HCT116 (cell line): ENCODE measurements at regions not wholly inside any gene's neighbourhood (a gene's known extent, or its start where the extent isn't known, plus 50 kb on each side); places are given as distances from the start of the nearest gene placed in this dataset.
A peak's percentile ranks its signal among the peaks of the same experiment; 100 is the strongest.

Experiments
- ATAC-seq: fragments of 200-7000 bp; cut with Tn5 transposase; 2 replicates; pipeline ENCODE4 v1.9.1; 2020; ENCODE audit warnings: mild to moderate bottlenecking, moderate library complexity
- BruUV-seq: library from RNA; stranded (reverse); fragments of 400-500 nt; replicated peaks from 2 replicates; lab custom pipeline; 2021; lab: Mats Ljungman, UMichigan
- CTCF ChIA-PET: fragments of 300-600 bp; sonication (Branson Sonifier 250); formaldehyde crosslinking; loops from one replicate; lab custom pipeline; 2021; ENCODE audit warnings: antibody characterized with exemption; lab: Charles Lee
- POLR2A ChIA-PET: fragments of 300-600, 350-600 bp; sonication (Branson Sonifier 250); formaldehyde crosslinking; loops from one replicate; lab custom pipeline; 2021; ENCODE audit warnings: antibody characterized with exemption; lab: Charles Lee
- RAD21 ChIA-PET, 2 experiments: fragments of 300-600 bp; sonication (Branson Sonifier 250); formaldehyde crosslinking; loops; one replicate each; lab custom pipeline; 2023; ENCODE audit warnings: low total read pairs in 2 of 2; ENCODE audit not compliant: uncharacterized antibody in 2 of 2, unreplicated experiment in 2 of 2, low non-redundant PET in 1 of 2; lab: Charles Lee
- DNase-seq: peaks from one replicate; pipeline ENCODE4 v3.0.0-alpha.2; 2010; ENCODE audit warnings: low read depth, low spot score
- H2AFZ ChIP-seq: fragments of 200-600 bp; shearing (Covaris generic), sonication (generic); 2 replicates; pipeline ENCODE4 v1.6.1; 2017; ENCODE audit warnings: low read depth, mixed run types, mixed read lengths, antibody characterized with exemption, low read length; ENCODE audit not compliant: poor library complexity, severe bottlenecking
- H3K27ac ChIP-seq: 2 replicates; pipeline ENCODE4 v1.5.1; 2012; ENCODE audit warnings: low read depth, low read length
- H3K27me3 ChIP-seq: fragments of 200-600 bp; sonication (generic); 2 replicates; pipeline ENCODE4 v1.6.1; 2016; ENCODE audit warnings: mixed run types, low read length, mixed read lengths; ENCODE audit not compliant: insufficient read depth
- H3K36me3 ChIP-seq, 2 experiments: fragments of 200-500 bp in 1 of 2; fragments of 200-600 bp in 1 of 2; sonication (Bioruptor generic) in 1 of 2; sonication (generic) in 1 of 2; 2 replicates each; pipeline versions ENCODE4 v1.5.1 to v1.6.1; 2014 to 2016; ENCODE audit warnings: low read length in 2 of 2, inconsistent platforms in 1 of 2, mixed read lengths in 1 of 2, mixed run types in 1 of 2; ENCODE audit not compliant: insufficient read depth in 2 of 2, control insufficient read depth in 1 of 2
- H3K4me1 ChIP-seq, 2 experiments: fragments of 200-600 bp in 1 of 2; sonication (generic) in 1 of 2; 2 replicates each; pipeline versions ENCODE4 v1.5.1 to v1.6.1; 2012 to 2017; ENCODE audit warnings: low read length in 2 of 2, inconsistent platforms in 1 of 2, mild to moderate bottlenecking in 1 of 2, mixed read lengths in 1 of 2, mixed run types in 1 of 2, moderate library complexity in 1 of 2; ENCODE audit not compliant: insufficient read depth in 2 of 2, control insufficient read depth in 1 of 2
- H3K4me2 ChIP-seq: fragments of 200-600 bp; sonication (generic); 2 replicates; pipeline ENCODE4 v1.6.1; 2017; ENCODE audit warnings: mixed run types, low read length, mixed read lengths
- H3K4me3 ChIP-seq, 2 experiments: fragments of 200-600 bp in 1 of 2; sonication (generic) in 1 of 2; replicated peaks in 1 of 2; 2 replicates each; pipeline ENCODE4 v1.5.1; 2011 to 2016; ENCODE audit warnings: low read length in 2 of 2, control low read depth in 1 of 2, low read depth in 1 of 2, mild to moderate bottlenecking in 1 of 2, mixed read lengths in 1 of 2, mixed run types in 1 of 2
- H3K79me2 ChIP-seq: fragments of 200-600 bp; sonication (generic); 2 replicates; pipeline ENCODE4 v1.6.1; 2017; ENCODE audit warnings: mild to moderate bottlenecking, mixed run types, low read length, moderate library complexity, mixed read lengths; ENCODE audit not compliant: insufficient read depth
- H3K9ac ChIP-seq: fragments of 200-600 bp; sonication (generic); 2 replicates; pipeline ENCODE4 v1.6.1; 2016; ENCODE audit warnings: low read length, mixed read lengths
- H3K9me2 ChIP-seq: fragments of 200-600 bp; sonication (generic), shearing (Covaris generic); 2 replicates; pipeline ENCODE4 v1.6.1; 2017; ENCODE audit warnings: mixed run types, mild to moderate bottlenecking, moderate library complexity; ENCODE audit not compliant: insufficient read depth
- H3K9me3 ChIP-seq, 2 experiments: fragments of 200-500 bp in 1 of 2; fragments of 200-600 bp in 1 of 2; sonication (Bioruptor generic) in 1 of 2; sonication (generic) in 1 of 2; 2 replicates each; pipeline ENCODE4 v1.6.1; 2014 to 2017; ENCODE audit warnings: low read length in 2 of 2, mixed read lengths in 2 of 2, inconsistent platforms in 1 of 2, low read depth in 1 of 2, mild to moderate bottlenecking in 1 of 2, mixed run types in 1 of 2, moderate library complexity in 1 of 2; ENCODE audit not compliant: control insufficient read depth in 1 of 2, insufficient read depth in 1 of 2
- H4K20me1 ChIP-seq: fragments of 200-600 bp; sonication (generic), shearing (Covaris generic); 2 replicates; pipeline ENCODE4 v1.6.1; 2017; ENCODE audit warnings: mixed run types, mild to moderate bottlenecking, moderate library complexity; ENCODE audit not compliant: insufficient read depth
- CBX3 ChIP-seq: IDR thresholded peaks from 2 replicates; pipeline ENCODE4 v1.6.1; 2012; ENCODE audit warnings: low read depth
- CEBPB ChIP-seq: IDR thresholded peaks from 2 replicates; pipeline ENCODE4 v1.6.1; 2012; ENCODE audit warnings: low read depth
- ELF1 ChIP-seq: IDR thresholded peaks from 2 replicates; pipeline ENCODE4 v1.6.1; 2012; ENCODE audit warnings: low read depth, borderline replicate concordance
- EZH2 ChIP-seq: fragments of 200-600 bp; sonication (generic); IDR thresholded peaks from 2 replicates; pipeline ENCODE4 v1.6.1; 2017; ENCODE audit warnings: antibody characterized with exemption, mixed run types
- FOSL1 ChIP-seq: IDR thresholded peaks from 2 replicates; pipeline ENCODE4 v1.6.1; 2012; ENCODE audit warnings: low read depth
- JUND ChIP-seq: IDR thresholded peaks from 2 replicates; pipeline ENCODE4 v1.6.1; 2012
- MAX ChIP-seq: IDR thresholded peaks from 2 replicates; pipeline ENCODE4 v1.6.1; 2012
- POLR2AphosphoS5 ChIP-seq: IDR thresholded peaks from 2 replicates; pipeline ENCODE4 v1.6.1; 2011; ENCODE audit warnings: mild to moderate bottlenecking, low read depth, low read length, moderate library complexity
- REST ChIP-seq: IDR thresholded peaks from 2 replicates; pipeline ENCODE4 v1.6.1; 2012; ENCODE audit warnings: low read depth
- SIN3A ChIP-seq: IDR thresholded peaks from 2 replicates; pipeline ENCODE4 v1.6.1; 2012; ENCODE audit warnings: low read depth
- SP1 ChIP-seq: IDR thresholded peaks from 2 replicates; pipeline ENCODE4 v1.6.1; 2012; ENCODE audit warnings: low read depth
- SRF ChIP-seq: IDR thresholded peaks from 2 replicates; pipeline ENCODE4 v1.6.1; 2012; ENCODE audit warnings: low read depth
- intact Hi-C: fragments of 100-400 bp; cut with micrococcal nuclease; formaldehyde crosslinking; loops from 2 replicates; pipeline ENCODE4 v1.10.0; 2022
- TF ChIP-seq, protein P1 (sequence below): IDR thresholded peaks from 2 replicates; pipeline ENCODE4 v1.6.1; 2012

GRCh38 chr6:168877821-168878282, 375.8 kb downstream of the THBS2 start:
- H3K27ac ChIP-seq = no peak overlapping the region
- H3K27me3 ChIP-seq = 0 out of 2 replicates have a peak, but pooled peaks cover 4% of the 10 kb centered on the region
- ChIA-PET CTCF (no interaction called here), RAD21 (no interaction called here), POLR2A (no interaction called here)
- H3K9me2 ChIP-seq = no peaks in the 10 kb centered on the region
- peaks cover 3 to 11% of the 10 kb centered on the region in 2 experiments; a peak in 2 of 4 replicates for H3K4me1 ChIP-seq
- no peak overlapping the region for H2AFZ ChIP-seq
- TF ChIP-seq POLR2AphosphoS5 (no peak), REST (no peak), SRF (peak; percentile 76), EZH2 (no peak), SP1 (no peak)
- no peaks in the 10 kb centered on the region for H4K20me1 ChIP-seq
- no peaks in the 10 kb centered on the region for H3K79me2 ChIP-seq
- H3K4me2 ChIP-seq = peak overlapping the region; percentile 42
- BruUV-seq = no TSS peak
- H3K4me3 ChIP-seq = no peak overlapping the region
- no peak overlapping the region for H3K9ac ChIP-seq
- no peaks in the 10 kb centered on the region for H3K36me3 ChIP-seq
- peak; percentile 81 for ATAC-seq
- no peaks in the 10 kb centered on the region for H3K9me3 ChIP-seq
- intact Hi-C loops = no loop called here
- no peak for DNase-seq

- Histone ChIP-seq H3K9me3 (no peaks in the 10 kb centered on the region), H3K27ac (no peak overlapping the region), H3K9ac (no peak overlapping the region), H3K9me2 (no peaks in the 10 kb centered on the region), H3K4me1 (peaks cover 3 to 11% of the 10 kb centered on the region in 2 experiments; a peak in 2 of 4 replicates), H3K79me2 (no peaks in the 10 kb centered on the region), H3K27me3 (0 out of 2 replicates have a peak, but pooled peaks cover 4% of the 10 kb centered on the region), H3K36me3 (no peaks in the 10 kb centered on the region), H3K4me2 (no peak overlapping the region), H2AFZ (no peak overlapping the region), H3K4me3 (no peak overlapping the region), H4K20me1 (no peaks in the 10 kb centered on the region)
- ChIA-PET CTCF (no interaction called here), POLR2A (no interaction called here), RAD21 (no interaction called here)
- no peak for ATAC-seq
- no peak for TF ChIP-seq CEBPB
- no peak for TF ChIP-seq EZH2
- no peak for TF ChIP-seq FOSL1
- TF ChIP-seq SP1 = no peak
- TF ChIP-seq ELF1 = no peak
- no peak for TF ChIP-seq CBX3
- no peak for TF ChIP-seq JUND
- TF ChIP-seq SRF = no peak
- TF ChIP-seq, protein P1, sequence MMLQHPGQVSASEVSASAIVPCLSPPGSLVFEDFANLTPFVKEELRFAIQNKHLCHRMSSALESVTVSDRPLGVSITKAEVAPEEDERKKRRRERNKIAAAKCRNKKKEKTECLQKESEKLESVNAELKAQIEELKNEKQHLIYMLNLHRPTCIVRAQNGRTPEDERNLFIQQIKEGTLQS = no peak
- TF ChIP-seq SIN3A = no peak
- no peak for TF ChIP-seq MAX
- no TSS peak for BruUV-seq
- intact Hi-C loops = no loop called here
- DNase-seq = no peak
Measured at GRCh38 chr6:168876956-168877355, 376.7 kb downstream of the THBS2 start.
